HepG2 (cell line): ENCODE measurements at regions not wholly inside any gene's neighbourhood (a gene's known extent, or its start where the extent isn't known, plus 50 kb on each side); places are given as distances from the start of the nearest gene placed in this dataset.

Experiments used
- ARID3A ChIP-seq: IDR thresholded peaks from 2 replicates; pipeline ENCODE4 v1.6.1; 2012; ENCODE audit warnings: low read depth, low read length, improper control_type of control experiment
- CBX2 ChIP-seq, 2 experiments: fragments of 200-600 bp in 1 of 2; sonication (generic); formaldehyde crosslinking in 1 of 2; IDR thresholded peaks; 2 replicates each; pipeline versions ENCODE4 v1.7.0 to v1.8.1; 2018 to 2022; ENCODE audit warnings: low read depth in 2 of 2, low read length in 1 of 2, mild to moderate bottlenecking in 1 of 2, missing genetic modification reagents in 1 of 2
- ELF4 ChIP-seq: sonication (generic); formaldehyde crosslinking; IDR thresholded peaks from 2 replicates; pipeline ENCODE4 v1.5.0; 2020; ENCODE audit warnings: missing genetic modification reagents, mild to moderate bottlenecking, moderate library complexity, borderline replicate concordance
- EP300 ChIP-seq, 3 experiments: sonication (generic) in 1 of 3; formaldehyde crosslinking in 1 of 3; IDR thresholded peaks; 2 replicates each; pipeline versions ENCODE4 v1.5.1 to v1.6.1; 2011 to 2020; ENCODE audit warnings: low read depth in 2 of 3, low read length in 2 of 3, borderline replicate concordance in 1 of 3, improper control_type of control experiment in 1 of 3, mild to moderate bottlenecking in 1 of 3, missing genetic modification reagents in 1 of 3, moderate library complexity in 1 of 3
- SIN3B ChIP-seq: fragments of 150-350 bp; IDR thresholded peaks from 2 replicates; pipeline ENCODE4 v1.6.1; 2014; ENCODE audit warnings: low read length
- ZNF362 ChIP-seq: sonication (generic); formaldehyde crosslinking; IDR thresholded peaks from 2 replicates; pipeline ENCODE4 v1.4.0; 2020; ENCODE audit warnings: missing genetic modification reagents, mild to moderate bottlenecking, borderline replicate concordance

- TF ChIP-seq ARID3A (no peak), ZNF362 (CRISPR knock-in tag) (no peak), EP300 (IDR thresholded peaks at IDR 0.05; ENCODE audit: low read depth in 2 of 2, low read length in 2 of 2) (no peak), EP300 (CRISPR knock-in tag; IDR thresholded peaks at IDR 0.05; ENCODE audit: borderline replicate concordance) (no peak), CBX2 (IDR thresholded peaks at IDR 0.05; ENCODE audit: low read depth, low read length) (no peak), CBX2 (CRISPR knock-in tag; IDR thresholded peaks at IDR 0.05; ENCODE audit: low read depth) (no peak), SIN3B (no peak), ELF4 (CRISPR knock-in tag) (no peak)
Measured at GRCh38 chr22:27358096-27358870, 443.3 kb downstream of the MN1 start.
